HepG2 (cell line): ENCODE measurements at regions not wholly inside any gene's neighbourhood (a gene's known extent, or its start where the extent isn't known, plus 50 kb on each side); places are given as distances from the start of the nearest gene placed in this dataset.

Experiments used
- ARID3A ChIP-seq: IDR thresholded peaks from 2 replicates; pipeline ENCODE4 v1.6.1; 2012; ENCODE audit warnings: low read depth, low read length, improper control_type of control experiment
- BCL6 ChIP-seq: IDR thresholded peaks from 2 replicates; pipeline ENCODE4 v1.6.1; 2016; ENCODE audit warnings: missing genetic modification reagents, missing compliant biosample characterization
- FOSL2 ChIP-seq: sonication (generic); formaldehyde crosslinking; IDR thresholded peaks from 2 replicates; pipeline ENCODE4 v1.4.0; 2020; ENCODE audit warnings: missing genetic modification reagents
- FOXA1 ChIP-seq, 2 experiments: fragments of 450-650 bp in 1 of 2; sonication (generic) in 1 of 2; formaldehyde crosslinking in 1 of 2; IDR thresholded peaks; 2 replicates each; pipeline versions ENCODE4 v1.4.0 to v1.6.1; 2016 to 2020; ENCODE audit warnings: missing genetic modification reagents in 1 of 2
- GATA4 ChIP-seq: sonication (generic); IDR thresholded peaks from 2 replicates; pipeline ENCODE4 v1.6.1; 2016; ENCODE audit warnings: antibody characterized with exemption, low read depth, borderline replicate concordance
- HOMEZ ChIP-seq: IDR thresholded peaks from 2 replicates; pipeline ENCODE4 v1.6.1; 2016; ENCODE audit warnings: low read depth
- MED1 ChIP-seq: sonication (generic); formaldehyde crosslinking; IDR thresholded peaks from 2 replicates; pipeline ENCODE4 v1.4.0; 2020; ENCODE audit warnings: missing genetic modification reagents
- NCOA2 ChIP-seq: sonication (generic); formaldehyde crosslinking; IDR thresholded peaks from 2 replicates; pipeline ENCODE4 v1.8.0; 2022; ENCODE audit warnings: inconsistent platforms
- NR2F6 ChIP-seq, 2 experiments: IDR thresholded peaks; 2 replicates each; pipeline ENCODE4 v1.6.1; 2016; ENCODE audit warnings: antibody characterized with exemption in 1 of 2, mild to moderate bottlenecking in 1 of 2
- PAXIP1 ChIP-seq: sonication (generic); formaldehyde crosslinking; conservative IDR thresholded peaks from 2 replicates; pipeline ENCODE4 v1.4.0; 2020; ENCODE audit warnings: mild to moderate bottlenecking, missing genetic modification reagents, moderate library complexity
- POGZ ChIP-seq: sonication (generic); formaldehyde crosslinking; IDR thresholded peaks from 2 replicates; pipeline ENCODE4 v1.4.0; 2020; ENCODE audit warnings: mild to moderate bottlenecking, missing genetic modification reagents
- RARA ChIP-seq: IDR thresholded peaks from 2 replicates; pipeline ENCODE4 v1.6.1; 2016; ENCODE audit warnings: missing genetic modification reagents, missing compliant biosample characterization
- RARG ChIP-seq: sonication (generic); formaldehyde crosslinking; IDR thresholded peaks from 2 replicates; pipeline ENCODE4 v1.4.0; 2020; ENCODE audit warnings: low read depth, mild to moderate bottlenecking, missing genetic modification reagents
- SAP130 ChIP-seq: IDR thresholded peaks from 2 replicates; pipeline ENCODE4 v1.6.1; 2016; ENCODE audit warnings: low read depth
- SOX5 ChIP-seq: IDR thresholded peaks from 2 replicates; pipeline ENCODE4 v1.6.1; 2016; ENCODE audit warnings: borderline replicate concordance
- TEAD3 ChIP-seq: optimal IDR thresholded peaks from 2 replicates; pipeline ENCODE3; 2016; ENCODE audit warnings: borderline replicate concordance
- ZFP62 ChIP-seq: sonication (generic); formaldehyde crosslinking; IDR thresholded peaks from 2 replicates; pipeline ENCODE4 v1.4.0; 2020; ENCODE audit warnings: missing genetic modification reagents
- ZNF264 ChIP-seq: sonication (generic); formaldehyde crosslinking; IDR thresholded peaks from 2 replicates; pipeline ENCODE4 v1.4.0; 2020; ENCODE audit warnings: missing genetic modification reagents
- ZNF572 ChIP-seq: sonication (generic); formaldehyde crosslinking; IDR thresholded peaks from 2 replicates; pipeline ENCODE4 v1.5.1; 2020; ENCODE audit warnings: mild to moderate bottlenecking, missing genetic modification reagents
- ZNF773 ChIP-seq: sonication (generic); formaldehyde crosslinking; IDR thresholded peaks from 2 replicates; pipeline ENCODE4 v1.4.0; 2020; ENCODE audit warnings: missing genetic modification reagents, borderline replicate concordance
- TF ChIP-seq, protein P1 (sequence below): sonication (generic); formaldehyde crosslinking; IDR thresholded peaks from 2 replicates; pipeline ENCODE4 v1.5.0; 2020; ENCODE audit warnings: mild to moderate bottlenecking, missing genetic modification reagents, borderline replicate concordance

DNA sequence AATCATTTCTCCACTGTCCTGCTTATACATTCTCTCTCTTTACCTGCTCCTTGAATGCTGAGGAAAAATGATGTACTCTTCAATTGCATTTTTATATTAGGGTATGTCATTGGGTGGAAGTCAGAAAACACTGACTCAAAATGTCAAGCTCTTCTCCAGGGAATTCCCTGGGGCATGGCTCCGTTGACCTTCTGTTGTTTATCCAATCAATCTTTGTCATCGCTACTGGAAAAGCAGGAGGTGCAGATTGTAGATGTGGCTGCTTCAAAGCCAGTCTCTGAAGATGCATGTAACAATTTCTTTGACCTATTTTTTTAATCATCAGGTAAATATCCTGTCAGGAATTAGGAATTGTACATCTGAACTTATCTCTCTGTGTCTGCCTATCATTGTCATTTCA lies 63.9 kb upstream of the TENT5A start (continued):
- TF ChIP-seq TEAD3 (CRISPR knock-in tag) (peak; percentile 37), GATA4 (peak; percentile 19; the same call in 1 of the 2 replicates), ZNF773 (no peak), FOSL2 (peak; percentile 36; the same call in 1 of the 2 replicates), POGZ (0 out of 2 replicates have a peak, but pooled peaks have one; percentile 34), ZFP62 (CRISPR knock-in tag) (no peak), ZNF572 (no peak), SOX5 (peak; percentile 67; the same call in 1 of the 2 replicates), FOXA1 (IDR thresholded peaks at IDR 0.05) (no peak), FOXA1 (CRISPR knock-in tag; IDR thresholded peaks at IDR 0.05) (peak; percentile 70), MED1 (CRISPR knock-in tag) (peak; percentile 39; the same call in 1 of the 2 replicates), ZNF264 (CRISPR knock-in tag) (0 out of 2 replicates have a peak, but pooled peaks have one; percentile 21), NR2F6 (IDR thresholded peaks at IDR 0.05) (peak; percentile 88), NR2F6 (CRISPR knock-in tag; IDR thresholded peaks at IDR 0.05) (peak; percentile 87), PAXIP1 (CRISPR knock-in tag) (peak; percentile 59), NCOA2 (CRISPR knock-in tag) (peak; percentile 49; the same call in 1 of the 2 replicates), RARA (CRISPR knock-in tag) (peak; percentile 72), RARG (CRISPR knock-in tag) (no peak), BCL6 (CRISPR knock-in tag) (peak; percentile 75), SAP130 (CRISPR knock-in tag) (peak; percentile 73), HOMEZ (CRISPR knock-in tag) (peak; percentile 91; the same call in 1 of the 2 replicates), ARID3A (peak; percentile 60; the same call in 1 of the 2 replicates)
- TF ChIP-seq, protein P1, sequence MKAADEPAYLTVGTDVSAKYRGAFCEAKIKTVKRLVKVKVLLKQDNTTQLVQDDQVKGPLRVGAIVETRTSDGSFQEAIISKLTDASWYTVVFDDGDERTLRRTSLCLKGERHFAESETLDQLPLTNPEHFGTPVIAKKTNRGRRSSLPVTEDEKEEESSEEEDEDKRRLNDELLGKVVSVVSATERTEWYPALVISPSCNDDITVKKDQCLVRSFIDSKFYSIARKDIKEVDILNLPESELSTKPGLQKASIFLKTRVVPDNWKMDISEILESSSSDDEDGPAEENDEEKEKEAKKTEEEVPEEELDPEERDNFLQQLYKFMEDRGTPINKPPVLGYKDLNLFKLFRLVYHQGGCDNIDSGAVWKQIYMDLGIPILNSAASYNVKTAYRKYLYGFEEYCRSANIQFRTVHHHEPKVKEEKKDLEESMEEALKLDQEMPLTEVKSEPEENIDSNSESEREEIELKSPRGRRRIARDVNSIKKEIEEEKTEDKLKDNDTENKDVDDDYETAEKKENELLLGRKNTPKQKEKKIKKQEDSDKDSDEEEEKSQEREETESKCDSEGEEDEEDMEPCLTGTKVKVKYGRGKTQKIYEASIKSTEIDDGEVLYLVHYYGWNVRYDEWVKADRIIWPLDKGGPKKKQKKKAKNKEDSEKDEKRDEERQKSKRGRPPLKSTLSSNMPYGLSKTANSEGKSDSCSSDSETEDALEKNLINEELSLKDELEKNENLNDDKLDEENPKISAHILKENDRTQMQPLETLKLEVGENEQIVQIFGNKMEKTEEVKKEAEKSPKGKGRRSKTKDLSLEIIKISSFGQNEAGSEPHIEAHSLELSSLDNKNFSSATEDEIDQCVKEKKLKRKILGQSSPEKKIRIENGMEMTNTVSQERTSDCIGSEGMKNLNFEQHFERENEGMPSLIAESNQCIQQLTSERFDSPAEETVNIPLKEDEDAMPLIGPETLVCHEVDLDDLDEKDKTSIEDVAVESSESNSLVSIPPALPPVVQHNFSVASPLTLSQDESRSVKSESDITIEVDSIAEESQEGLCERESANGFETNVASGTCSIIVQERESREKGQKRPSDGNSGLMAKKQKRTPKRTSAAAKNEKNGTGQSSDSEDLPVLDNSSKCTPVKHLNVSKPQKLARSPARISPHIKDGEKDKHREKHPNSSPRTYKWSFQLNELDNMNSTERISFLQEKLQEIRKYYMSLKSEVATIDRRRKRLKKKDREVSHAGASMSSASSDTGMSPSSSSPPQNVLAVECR (CRISPR knock-in tag), result no peak
